ENCODE measurements at regions not wholly inside any gene's neighbourhood (a gene's known extent, or its start where the extent isn't known, plus 50 kb on each side); places are given as distances from the start of the nearest gene placed in this dataset.
"Not testable (repeated sequence)": the region's sequence is repeated elsewhere in the genome, so short reads cannot be mapped to it uniquely, and the experiment has no call there.

GRCh38 chr12:131367067-131367982, 343.6 kb upstream of the SFSWAP start:
- H3K27me3 ChIP-seq (ENCODE audit: control insufficient read depth, insufficient read depth, low read length); DNase-seq; H3K36me3 ChIP-seq (replicated peaks; ENCODE audit: control insufficient read depth, insufficient read depth, low read length); H3K4me3 ChIP-seq (ENCODE audit: insufficient read depth, low read depth, low read length): not testable (repeated sequence)

GRCh38 chr12:131367983-131368667, 342.8 kb upstream of the SFSWAP start:
- Histone ChIP-seq H3K27me3 (ENCODE audit: control insufficient read depth, insufficient read depth, low read length) (no peaks in the 10 kb centered on the region), H3K36me3 (replicated peaks; ENCODE audit: control insufficient read depth, insufficient read depth, low read length) (no peaks in the 10 kb centered on the region), H3K4me3 (ENCODE audit: insufficient read depth, low read depth, low read length) (no peak overlapping the region)
- DNase-seq, result no peak

- no peaks in the 10 kb centered on the region for H3K36me3 ChIP-seq (replicated peaks; ENCODE audit: control insufficient read depth, insufficient read depth, low read length)
- H3K4me3 ChIP-seq (ENCODE audit: insufficient read depth, low read depth, low read length), result no peak overlapping the region
- H3K27me3 ChIP-seq (ENCODE audit: control insufficient read depth, insufficient read depth, low read length), result no peaks in the 10 kb centered on the region
- no peak for DNase-seq
Measured at GRCh38 chr12:131368668-131369071, 342.2 kb upstream of the SFSWAP start.

- no peak for DNase-seq
- no peak overlapping the region for H3K4me3 ChIP-seq (ENCODE audit: insufficient read depth, low read depth, low read length)
- H3K36me3 ChIP-seq (replicated peaks; ENCODE audit: control insufficient read depth, insufficient read depth, low read length), result no peaks in the 10 kb centered on the region
- H3K27me3 ChIP-seq (ENCODE audit: control insufficient read depth, insufficient read depth, low read length), result no peaks in the 10 kb centered on the region
Measured at GRCh38 chr12:131369094-131369845, 341.6 kb upstream of the SFSWAP start.

- Histone ChIP-seq H3K4me3 (ENCODE audit: insufficient read depth, low read depth, low read length) (no peak overlapping the region), H3K36me3 (replicated peaks; ENCODE audit: control insufficient read depth, insufficient read depth, low read length) (no peaks in the 10 kb centered on the region), H3K27me3 (ENCODE audit: control insufficient read depth, insufficient read depth, low read length) (no peaks in the 10 kb centered on the region)
- DNase-seq, result no peak
Measured at GRCh38 chr12:131370321-131370720, 340.6 kb upstream of the SFSWAP start.

GRCh38 chr12:131370791-131371347, 340.0 kb upstream of the SFSWAP start:
- H3K4me3 ChIP-seq (ENCODE audit: insufficient read depth, low read depth, low read length), result no peak overlapping the region
- H3K36me3 ChIP-seq (replicated peaks; ENCODE audit: control insufficient read depth, insufficient read depth, low read length), result no peaks in the 10 kb centered on the region
- H3K27me3 ChIP-seq (ENCODE audit: control insufficient read depth, insufficient read depth, low read length), result no peaks in the 10 kb centered on the region
- no peak for DNase-seq

GRCh38 chr12:131371401-131372170, 339.3 kb upstream of the SFSWAP start:
- no peaks in the 10 kb centered on the region for H3K27me3 ChIP-seq (ENCODE audit: control insufficient read depth, insufficient read depth, low read length)
- no peak for DNase-seq
- no peaks in the 10 kb centered on the region for H3K36me3 ChIP-seq (replicated peaks; ENCODE audit: control insufficient read depth, insufficient read depth, low read length)
- no peak overlapping the region for H3K4me3 ChIP-seq (ENCODE audit: insufficient read depth, low read depth, low read length)

GRCh38 chr12:131372171-131372475, 338.8 kb upstream of the SFSWAP start:
- Histone ChIP-seq H3K36me3 (replicated peaks; ENCODE audit: control insufficient read depth, insufficient read depth, low read length) (no peaks in the 10 kb centered on the region), H3K4me3 (ENCODE audit: insufficient read depth, low read depth, low read length) (no peak overlapping the region), H3K27me3 (ENCODE audit: control insufficient read depth, insufficient read depth, low read length) (peaks cover 1% of the 10 kb centered on the region; the same call in 1 of the 2 replicates)
- no peak for DNase-seq

- no peak for DNase-seq
- Histone ChIP-seq H3K27me3 (ENCODE audit: control insufficient read depth, insufficient read depth, low read length) (peaks cover 1% of the 10 kb centered on the region; the same call in 1 of the 2 replicates), H3K36me3 (replicated peaks; ENCODE audit: control insufficient read depth, insufficient read depth, low read length) (no peaks in the 10 kb centered on the region)
Measured at GRCh38 chr12:131372706-131373195, 338.1 kb upstream of the SFSWAP start.

GRCh38 chr12:131375261-131375971, 335.5 kb upstream of the SFSWAP start:
- peaks cover 13% of the 10 kb centered on the region for H3K27me3 ChIP-seq (ENCODE audit: control insufficient read depth, insufficient read depth, low read length)
- peak; percentile 26 for DNase-seq
- no peaks in the 10 kb centered on the region for H3K36me3 ChIP-seq (replicated peaks; ENCODE audit: control insufficient read depth, insufficient read depth, low read length)
- no peak overlapping the region for H3K4me3 ChIP-seq (ENCODE audit: insufficient read depth, low read depth, low read length)

More at GRCh38 chr12:131372706-131373195, 338.1 kb upstream of the SFSWAP start:
- H3K4me3 ChIP-seq (ENCODE audit: insufficient read depth, low read depth, low read length), result no peak overlapping the region

GRCh38 chr12:131375972-131376345, 334.9 kb upstream of the SFSWAP start:
- peak; percentile 28 for DNase-seq
- no peak overlapping the region for H3K4me3 ChIP-seq (ENCODE audit: insufficient read depth, low read depth, low read length)
- no peaks in the 10 kb centered on the region for H3K36me3 ChIP-seq (replicated peaks; ENCODE audit: control insufficient read depth, insufficient read depth, low read length)
- H3K27me3 ChIP-seq (ENCODE audit: control insufficient read depth, insufficient read depth, low read length), result peaks cover 15% of the 10 kb centered on the region

- peak; percentile 59 for DNase-seq
- Histone ChIP-seq H3K27me3 (ENCODE audit: control insufficient read depth, insufficient read depth, low read length) (peaks cover 22% of the 10 kb centered on the region), H3K4me3 (ENCODE audit: insufficient read depth, low read depth, low read length) (no peak overlapping the region), H3K36me3 (replicated peaks; ENCODE audit: control insufficient read depth, insufficient read depth, low read length) (no peaks in the 10 kb centered on the region)
Measured at GRCh38 chr12:131378176-131378842, 332.6 kb upstream of the SFSWAP start.

Data from H7 (cell line).